ENCODE measurements at regions not wholly inside any gene's neighbourhood (a gene's known extent, or its start where the extent isn't known, plus 50 kb on each side); places are given as distances from the start of the nearest gene placed in this dataset.

DNA sequence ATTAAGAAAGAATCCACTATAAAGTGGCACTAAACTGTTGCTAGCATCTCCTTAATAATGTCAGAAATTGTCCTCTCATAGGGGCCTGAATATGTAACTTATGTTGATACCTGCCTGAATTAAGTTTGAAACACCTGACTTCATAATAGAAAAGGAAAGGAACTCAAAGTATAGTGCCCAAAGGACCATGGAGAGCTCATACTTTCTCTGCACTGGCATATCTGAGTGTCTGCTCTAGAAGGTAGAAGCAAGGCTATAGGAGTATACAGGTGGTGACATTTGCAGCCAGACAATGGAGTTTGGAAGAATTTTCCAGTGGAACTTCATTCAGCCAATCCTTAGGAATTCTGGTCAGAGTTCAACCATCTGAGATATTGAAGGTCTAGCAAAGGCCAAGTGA is 988.9 kb downstream of the RAB28 start:
- no peak for DNase-seq
- Histone ChIP-seq H3K27me3 (ENCODE audit: insufficient read depth) (no peaks in the 10 kb centered on the region), H3K9ac (no peak overlapping the region), H3K36me3 (replicated peaks in 1 of 2; ENCODE audit: control insufficient read depth in 1 of 2, insufficient read depth in 2 of 2, low read length in 1 of 2) (no peaks in the 10 kb centered on the region), H3K4me1 (ENCODE audit: control insufficient read depth in 1 of 2, insufficient read depth in 2 of 2, low read depth in 1 of 2, low read length in 1 of 2) (no peaks in the 10 kb centered on the region), H3K9me3 (0 out of 2 replicates have a peak, but pooled peaks cover under 1% of the 10 kb centered on the region), H3K9me2 (no peaks in the 10 kb centered on the region), H3F3A (replicated peaks; ENCODE audit: insufficient read depth) (no peaks in the 10 kb centered on the region), H3K4me3 (ENCODE audit: low read depth in 2 of 2, low read length in 1 of 2) (no peak overlapping the region), H3K79me2 (ENCODE audit: insufficient read depth) (no peaks in the 10 kb centered on the region), H2AFZ (ENCODE audit: low read depth) (no peak overlapping the region), H4K20me1 (ENCODE audit: insufficient read depth) (no peaks in the 10 kb centered on the region), H3K27ac (ENCODE audit: low read depth in 2 of 2, low read length in 1 of 2) (no peak overlapping the region), H3K4me2 (no peak overlapping the region)
- CTCF ChIA-PET, result no interaction called here
- POLR2A ChIA-PET, result no interaction called here
- TF ChIP-seq MXI1 (IDR thresholded peaks at IDR 0.05; ENCODE audit: low read depth, low read length) (no peak), RAD21 (IDR thresholded peaks at IDR 0.05; ENCODE audit: low read length) (no peak), YY1 (IDR thresholded peaks at IDR 0.05; ENCODE audit: low read depth) (no peak), FOXJ3 (CRISPR knock-in tag; IDR thresholded peaks at IDR 0.05) (no peak), CHD2 (IDR thresholded peaks at IDR 0.05; ENCODE audit: low read length, partially characterized antibody) (no peak), SMC3 (IDR thresholded peaks at IDR 0.05; ENCODE audit: low read depth, low read length) (no peak), SIN3A (IDR thresholded peaks at IDR 0.05; ENCODE audit: borderline replicate concordance, low read depth, low read length) (no peak), TAF1 (IDR thresholded peaks at IDR 0.05; ENCODE audit: borderline replicate concordance, low read depth, low read length) (no peak), FOXM1 (IDR thresholded peaks at IDR 0.05; ENCODE audit: low read depth) (no peak)
- TF ChIP-seq, protein P1, sequence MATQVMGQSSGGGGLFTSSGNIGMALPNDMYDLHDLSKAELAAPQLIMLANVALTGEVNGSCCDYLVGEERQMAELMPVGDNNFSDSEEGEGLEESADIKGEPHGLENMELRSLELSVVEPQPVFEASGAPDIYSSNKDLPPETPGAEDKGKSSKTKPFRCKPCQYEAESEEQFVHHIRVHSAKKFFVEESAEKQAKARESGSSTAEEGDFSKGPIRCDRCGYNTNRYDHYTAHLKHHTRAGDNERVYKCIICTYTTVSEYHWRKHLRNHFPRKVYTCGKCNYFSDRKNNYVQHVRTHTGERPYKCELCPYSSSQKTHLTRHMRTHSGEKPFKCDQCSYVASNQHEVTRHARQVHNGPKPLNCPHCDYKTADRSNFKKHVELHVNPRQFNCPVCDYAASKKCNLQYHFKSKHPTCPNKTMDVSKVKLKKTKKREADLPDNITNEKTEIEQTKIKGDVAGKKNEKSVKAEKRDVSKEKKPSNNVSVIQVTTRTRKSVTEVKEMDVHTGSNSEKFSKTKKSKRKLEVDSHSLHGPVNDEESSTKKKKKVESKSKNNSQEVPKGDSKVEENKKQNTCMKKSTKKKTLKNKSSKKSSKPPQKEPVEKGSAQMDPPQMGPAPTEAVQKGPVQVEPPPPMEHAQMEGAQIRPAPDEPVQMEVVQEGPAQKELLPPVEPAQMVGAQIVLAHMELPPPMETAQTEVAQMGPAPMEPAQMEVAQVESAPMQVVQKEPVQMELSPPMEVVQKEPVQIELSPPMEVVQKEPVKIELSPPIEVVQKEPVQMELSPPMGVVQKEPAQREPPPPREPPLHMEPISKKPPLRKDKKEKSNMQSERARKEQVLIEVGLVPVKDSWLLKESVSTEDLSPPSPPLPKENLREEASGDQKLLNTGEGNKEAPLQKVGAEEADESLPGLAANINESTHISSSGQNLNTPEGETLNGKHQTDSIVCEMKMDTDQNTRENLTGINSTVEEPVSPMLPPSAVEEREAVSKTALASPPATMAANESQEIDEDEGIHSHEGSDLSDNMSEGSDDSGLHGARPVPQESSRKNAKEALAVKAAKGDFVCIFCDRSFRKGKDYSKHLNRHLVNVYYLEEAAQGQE (IDR thresholded peaks at IDR 0.05; ENCODE audit: low read depth, low read length), result no peak
- TF ChIP-seq, protein P2, sequence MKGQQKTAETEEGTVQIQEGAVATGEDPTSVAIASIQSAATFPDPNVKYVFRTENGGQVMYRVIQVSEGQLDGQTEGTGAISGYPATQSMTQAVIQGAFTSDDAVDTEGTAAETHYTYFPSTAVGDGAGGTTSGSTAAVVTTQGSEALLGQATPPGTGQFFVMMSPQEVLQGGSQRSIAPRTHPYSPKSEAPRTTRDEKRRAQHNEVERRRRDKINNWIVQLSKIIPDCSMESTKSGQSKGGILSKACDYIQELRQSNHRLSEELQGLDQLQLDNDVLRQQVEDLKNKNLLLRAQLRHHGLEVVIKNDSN (IDR thresholded peaks at IDR 0.05; ENCODE audit: borderline replicate concordance, low read depth), result no peak
- TF ChIP-seq, protein P3, sequence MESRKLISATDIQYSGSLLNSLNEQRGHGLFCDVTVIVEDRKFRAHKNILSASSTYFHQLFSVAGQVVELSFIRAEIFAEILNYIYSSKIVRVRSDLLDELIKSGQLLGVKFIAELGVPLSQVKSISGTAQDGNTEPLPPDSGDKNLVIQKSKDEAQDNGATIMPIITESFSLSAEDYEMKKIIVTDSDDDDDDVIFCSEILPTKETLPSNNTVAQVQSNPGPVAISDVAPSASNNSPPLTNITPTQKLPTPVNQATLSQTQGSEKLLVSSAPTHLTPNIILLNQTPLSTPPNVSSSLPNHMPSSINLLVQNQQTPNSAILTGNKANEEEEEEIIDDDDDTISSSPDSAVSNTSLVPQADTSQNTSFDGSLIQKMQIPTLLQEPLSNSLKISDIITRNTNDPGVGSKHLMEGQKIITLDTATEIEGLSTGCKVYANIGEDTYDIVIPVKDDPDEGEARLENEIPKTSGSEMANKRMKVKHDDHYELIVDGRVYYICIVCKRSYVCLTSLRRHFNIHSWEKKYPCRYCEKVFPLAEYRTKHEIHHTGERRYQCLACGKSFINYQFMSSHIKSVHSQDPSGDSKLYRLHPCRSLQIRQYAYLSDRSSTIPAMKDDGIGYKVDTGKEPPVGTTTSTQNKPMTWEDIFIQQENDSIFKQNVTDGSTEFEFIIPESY (IDR thresholded peaks at IDR 0.05; ENCODE audit: borderline replicate concordance, low read depth), result no peak
- TF ChIP-seq, protein P4, sequence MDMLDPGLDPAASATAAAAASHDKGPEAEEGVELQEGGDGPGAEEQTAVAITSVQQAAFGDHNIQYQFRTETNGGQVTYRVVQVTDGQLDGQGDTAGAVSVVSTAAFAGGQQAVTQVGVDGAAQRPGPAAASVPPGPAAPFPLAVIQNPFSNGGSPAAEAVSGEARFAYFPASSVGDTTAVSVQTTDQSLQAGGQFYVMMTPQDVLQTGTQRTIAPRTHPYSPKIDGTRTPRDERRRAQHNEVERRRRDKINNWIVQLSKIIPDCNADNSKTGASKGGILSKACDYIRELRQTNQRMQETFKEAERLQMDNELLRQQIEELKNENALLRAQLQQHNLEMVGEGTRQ (IDR thresholded peaks at IDR 0.05; ENCODE audit: borderline replicate concordance, low read depth, low read length), result no peak
- TF ChIP-seq, protein P5, sequence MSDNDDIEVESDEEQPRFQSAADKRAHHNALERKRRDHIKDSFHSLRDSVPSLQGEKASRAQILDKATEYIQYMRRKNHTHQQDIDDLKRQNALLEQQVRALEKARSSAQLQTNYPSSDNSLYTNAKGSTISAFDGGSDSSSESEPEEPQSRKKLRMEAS (IDR thresholded peaks at IDR 0.05; ENCODE audit: low read depth), result no peak
